ENCODE measurements at regions not wholly inside any gene's neighbourhood (a gene's known extent, or its start where the extent isn't known, plus 50 kb on each side); places are given as distances from the start of the nearest gene placed in this dataset.

DNA sequence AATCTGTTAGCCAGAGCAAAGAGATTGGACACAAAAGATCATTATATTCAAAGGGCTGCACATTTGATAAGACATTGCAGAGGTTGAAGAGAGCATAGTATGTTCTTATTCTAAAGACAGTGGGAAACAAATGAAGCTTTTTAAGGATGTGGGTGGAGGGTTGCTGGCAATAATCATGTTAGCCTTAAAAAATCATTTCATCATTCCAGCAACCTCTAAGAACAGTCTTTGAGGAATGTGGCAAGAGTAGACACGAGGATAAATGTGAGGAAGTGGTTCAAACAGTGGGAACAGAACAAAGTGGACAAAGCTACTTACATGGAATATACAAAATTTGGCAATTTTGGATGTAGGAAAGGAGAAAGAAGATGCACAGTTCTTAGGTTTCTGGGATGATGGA is 167.3 kb upstream of the SPRY1 start:
- peaks cover 0 to 1% (median 0%) of the 10 kb centered on the region in 3 donors for H3K27me3 Mint-ChIP-seq (ENCODE audit: low read depth in 3 of 3)
- Histone ChIP-seq H3K4me2 (replicated peaks; ENCODE audit: extremely low read depth, low read length, poor library complexity, severe bottlenecking) (no peak overlapping the region), H3K9ac (ENCODE audit: insufficient read depth, low read length, poor library complexity, severe bottlenecking) (no peak overlapping the region), H3K4me3 (replicated peaks in 1 of 3; ENCODE audit: low read depth in 2 of 3, low read length in 3 of 3) (no peak overlapping the region), H3K27ac (ENCODE audit: low read depth in 1 of 2, low read length in 2 of 2) (no peak overlapping the region), H3K27me3 (ENCODE audit: control insufficient read depth in 2 of 2, insufficient read depth in 2 of 2, low read length in 2 of 2) (no peaks in the 10 kb centered on the region), H3K4me1 (ENCODE audit: control insufficient read depth in 1 of 2, insufficient read depth in 2 of 2, low read length in 2 of 2) (peaks cover 24 to 28% of the 10 kb centered on the region in 2 donors), H3K9me3 (replicated peaks in 1 of 2; ENCODE audit: control insufficient read depth in 1 of 2, insufficient read depth in 1 of 2, low read length in 2 of 2) (no peaks in the 10 kb centered on the region), H4K20me1 (ENCODE audit: insufficient read depth, low read length) (no peaks in the 10 kb centered on the region), H3K36me3 (replicated peaks in 1 of 2; ENCODE audit: control insufficient read depth in 1 of 2, insufficient read depth in 2 of 2, low read length in 2 of 2) (no peaks in the 10 kb centered on the region), H2AFZ (ENCODE audit: insufficient read depth, low read depth, low read length, poor library complexity, severe bottlenecking) (no peak overlapping the region), H3K79me2 (ENCODE audit: insufficient read depth, low read length) (no peaks in the 10 kb centered on the region)
- no CpG with 5 or more reads among the region's 1 CpG for WGBS (ENCODE audit: insufficient coverage)
- H3K4me3 Mint-ChIP-seq, result no peak overlapping the region
- peaks cover 3 to 5% of the 10 kb centered on the region in 2 donors for H3K36me3 Mint-ChIP-seq
- intact Hi-C loops (cut with micrococcal nuclease), result no loop called here
- no peak overlapping the region for H3K27ac Mint-ChIP-seq
- peaks cover 0 to 7% (median 4%) of the 10 kb centered on the region in 7 donors for H3K9me3 Mint-ChIP-seq
- no peak for DNase-seq
- TF ChIP-seq, protein P1, sequence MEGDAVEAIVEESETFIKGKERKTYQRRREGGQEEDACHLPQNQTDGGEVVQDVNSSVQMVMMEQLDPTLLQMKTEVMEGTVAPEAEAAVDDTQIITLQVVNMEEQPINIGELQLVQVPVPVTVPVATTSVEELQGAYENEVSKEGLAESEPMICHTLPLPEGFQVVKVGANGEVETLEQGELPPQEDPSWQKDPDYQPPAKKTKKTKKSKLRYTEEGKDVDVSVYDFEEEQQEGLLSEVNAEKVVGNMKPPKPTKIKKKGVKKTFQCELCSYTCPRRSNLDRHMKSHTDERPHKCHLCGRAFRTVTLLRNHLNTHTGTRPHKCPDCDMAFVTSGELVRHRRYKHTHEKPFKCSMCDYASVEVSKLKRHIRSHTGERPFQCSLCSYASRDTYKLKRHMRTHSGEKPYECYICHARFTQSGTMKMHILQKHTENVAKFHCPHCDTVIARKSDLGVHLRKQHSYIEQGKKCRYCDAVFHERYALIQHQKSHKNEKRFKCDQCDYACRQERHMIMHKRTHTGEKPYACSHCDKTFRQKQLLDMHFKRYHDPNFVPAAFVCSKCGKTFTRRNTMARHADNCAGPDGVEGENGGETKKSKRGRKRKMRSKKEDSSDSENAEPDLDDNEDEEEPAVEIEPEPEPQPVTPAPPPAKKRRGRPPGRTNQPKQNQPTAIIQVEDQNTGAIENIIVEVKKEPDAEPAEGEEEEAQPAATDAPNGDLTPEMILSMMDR (IDR thresholded peaks at IDR 0.05), result no peak
- peaks cover 25% of the 10 kb centered on the region for H3K4me1 Mint-ChIP-seq

DNA sequence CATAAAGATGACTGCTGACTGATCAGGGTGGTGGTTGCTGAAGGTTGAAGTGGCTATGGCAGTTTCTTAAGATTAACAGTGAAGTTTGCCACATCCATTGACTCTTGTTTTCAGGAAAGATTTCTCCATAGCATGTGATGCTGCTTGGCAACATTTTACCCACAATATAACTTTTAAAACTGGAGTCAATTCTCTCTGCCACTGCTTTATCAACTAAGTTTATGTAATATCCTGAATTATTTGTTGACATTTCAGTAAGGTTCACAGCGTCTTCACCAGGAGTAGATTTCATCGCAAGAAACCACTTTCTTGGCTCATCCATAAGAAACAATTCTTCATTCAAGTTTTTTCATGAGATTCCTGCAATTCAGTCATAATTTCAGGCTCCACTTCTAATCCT is 166.5 kb upstream of the SPRY1 start:
- H3K9ac ChIP-seq (ENCODE audit: insufficient read depth, low read length, poor library complexity, severe bottlenecking), result no peak overlapping the region
- Mint-ChIP-seq H3K4me1 (peaks cover 29% of the 10 kb centered on the region), H3K36me3 (peaks cover 2 to 5% of the 10 kb centered on the region in 2 donors), H3K4me3 (no peak overlapping the region), H3K27me3 (ENCODE audit: low read depth in 3 of 3) (no peaks in the 10 kb centered on the region), H3K9me3 (peaks cover 0 to 6% (median 3%) of the 10 kb centered on the region in 7 donors), H3K27ac (no peak overlapping the region)
- no peak overlapping the region for H3K4me3 ChIP-seq (replicated peaks in 1 of 3; ENCODE audit: low read depth in 2 of 3, low read length in 3 of 3)
- intact Hi-C loops (cut with micrococcal nuclease), result no loop called here
- H3K4me2 ChIP-seq (replicated peaks; ENCODE audit: extremely low read depth, low read length, poor library complexity, severe bottlenecking), result no peak overlapping the region
- TF ChIP-seq, protein P1 (IDR thresholded peaks at IDR 0.05), result no peak
- H3K4me1 ChIP-seq (ENCODE audit: control insufficient read depth in 1 of 2, insufficient read depth in 2 of 2, low read length in 2 of 2), result peaks cover 24 to 30% of the 10 kb centered on the region in 2 donors
- H3K79me2 ChIP-seq (ENCODE audit: insufficient read depth, low read length), result no peaks in the 10 kb centered on the region
- no peaks in the 10 kb centered on the region for H3K9me3 ChIP-seq (replicated peaks in 1 of 2; ENCODE audit: control insufficient read depth in 1 of 2, insufficient read depth in 1 of 2, low read length in 2 of 2)
- H3K36me3 ChIP-seq (replicated peaks in 1 of 2; ENCODE audit: control insufficient read depth in 1 of 2, insufficient read depth in 2 of 2, low read length in 2 of 2), result no peaks in the 10 kb centered on the region
- WGBS (ENCODE audit: insufficient coverage), result no CpG with 5 or more reads among the region's 2 CpGs
- no peak overlapping the region for H2AFZ ChIP-seq (ENCODE audit: insufficient read depth, low read depth, low read length, poor library complexity, severe bottlenecking)
- H3K27me3 ChIP-seq (ENCODE audit: control insufficient read depth in 2 of 2, insufficient read depth in 2 of 2, low read length in 2 of 2), result no peaks in the 10 kb centered on the region
- H4K20me1 ChIP-seq (ENCODE audit: insufficient read depth, low read length), result no peaks in the 10 kb centered on the region
- no peak for DNase-seq
- H3K27ac ChIP-seq (ENCODE audit: low read depth in 1 of 2, low read length in 2 of 2), result no peak overlapping the region
